CD4-positive, alpha-beta T cell treated with Interleukin-2 at 100 ng/mL for 4 hours (primary cell): ENCODE measurements at regions not wholly inside any gene's neighbourhood (a gene's known extent, or its start where the extent isn't known, plus 50 kb on each side); places are given as distances from the start of the nearest gene placed in this dataset.
A peak's percentile ranks its signal among the peaks of the same experiment; 100 is the strongest.

Experiments
- DNase-seq: peaks from one replicate; pipeline ENCODE4 v3.0.0-alpha.2; 2020; ENCODE audit warnings: low spot score

- DNase-seq = no peak
These were observed 126.1 kb downstream of the SEC14L1 start for GRCh38 chr17:77266891-77267341.

GRCh38 chr17:77269696-77270681 is 129.2 kb downstream of the SEC14L1 start:
- DNase-seq = no peak

DNA sequence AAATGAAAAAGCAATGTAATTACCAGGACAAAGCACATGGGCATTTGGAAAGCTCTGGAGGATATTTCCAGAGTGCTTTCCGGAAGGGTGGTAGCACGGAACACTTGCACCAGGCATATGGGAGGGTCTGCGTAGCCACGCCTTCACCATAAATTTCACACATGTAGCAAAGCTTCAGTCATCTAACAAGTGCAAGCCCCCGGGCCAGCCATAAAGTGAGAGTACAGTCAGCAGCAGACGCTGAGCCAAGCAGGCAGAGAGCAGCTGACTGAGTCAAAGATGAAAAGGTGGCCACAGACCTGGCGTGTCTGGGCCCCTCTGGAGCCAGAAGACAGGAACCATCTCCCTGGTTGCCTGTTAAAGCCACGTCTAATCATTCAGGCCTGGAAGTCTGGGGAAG is 130.6 kb downstream of the SEC14L1 start:
- DNase-seq = no peak

- no peak for DNase-seq
These were observed 132.8 kb downstream of the SEC14L1 start for GRCh38 chr17:77273397-77274085.

- DNase-seq = no peak
These were observed 133.5 kb downstream of the SEC14L1 start for GRCh38 chr17:77274096-77274845.

- no peak for DNase-seq
These were observed 138.9 kb downstream of the SEC14L1 start for GRCh38 chr17:77279448-77280303.

GRCh38 chr17:77280304-77281121 is 139.7 kb downstream of the SEC14L1 start:
- no peak for DNase-seq

GRCh38 chr17:77281122-77281903 is 140.5 kb downstream of the SEC14L1 start:
- DNase-seq = peak; percentile 58

GRCh38 chr17:77281904-77282367 is 141.2 kb downstream of the SEC14L1 start:
- DNase-seq = no peak

DNA sequence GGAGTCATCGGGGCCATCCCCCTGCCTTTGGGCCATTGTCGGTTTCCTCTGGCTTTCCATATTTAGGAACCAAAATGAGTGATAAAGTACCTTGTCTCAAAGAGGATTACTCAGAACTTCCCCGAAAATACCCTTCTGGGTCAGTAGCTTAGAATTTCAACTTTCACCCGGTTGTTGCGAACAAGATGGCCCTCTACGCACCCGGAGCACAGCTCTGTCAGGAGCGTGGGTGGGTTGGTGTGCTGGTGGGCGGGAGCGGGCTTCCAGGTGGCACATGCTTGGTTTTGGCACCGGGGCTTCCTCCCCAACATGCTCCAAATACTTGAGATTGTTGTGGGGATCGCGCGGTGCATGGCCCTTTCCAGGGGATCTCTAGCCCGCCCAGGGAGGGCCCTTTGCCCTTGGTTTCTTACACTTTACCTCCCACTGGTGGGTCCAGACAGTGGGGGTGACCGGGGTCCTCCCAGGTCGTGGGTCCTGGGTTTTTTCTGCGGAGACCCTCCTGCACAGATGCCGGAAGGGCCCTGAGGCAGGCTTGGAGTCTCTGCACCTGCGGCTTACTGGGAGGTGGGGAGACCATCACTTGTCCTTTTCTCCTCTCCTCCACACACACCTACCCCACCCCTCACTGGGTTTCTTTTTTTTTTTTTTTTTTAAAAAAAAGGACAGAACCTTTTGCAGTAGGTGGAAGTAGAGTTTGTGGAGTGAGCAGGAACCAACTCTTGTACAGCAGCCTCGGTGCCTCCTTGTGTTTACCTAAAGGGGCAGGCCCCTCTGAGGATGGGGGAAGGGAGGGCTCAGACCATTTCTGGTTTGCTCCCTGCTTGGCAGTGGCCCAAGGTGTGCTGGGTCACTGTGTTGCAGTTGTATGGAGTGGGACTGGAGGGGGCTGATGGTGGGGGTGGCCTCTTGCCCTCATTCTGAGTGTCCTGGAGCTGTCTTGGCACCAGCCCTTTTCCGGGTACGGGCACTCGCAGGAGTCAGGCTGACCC is 142.1 kb downstream of the SEC14L1 start:
- no peak for DNase-seq

DNA sequence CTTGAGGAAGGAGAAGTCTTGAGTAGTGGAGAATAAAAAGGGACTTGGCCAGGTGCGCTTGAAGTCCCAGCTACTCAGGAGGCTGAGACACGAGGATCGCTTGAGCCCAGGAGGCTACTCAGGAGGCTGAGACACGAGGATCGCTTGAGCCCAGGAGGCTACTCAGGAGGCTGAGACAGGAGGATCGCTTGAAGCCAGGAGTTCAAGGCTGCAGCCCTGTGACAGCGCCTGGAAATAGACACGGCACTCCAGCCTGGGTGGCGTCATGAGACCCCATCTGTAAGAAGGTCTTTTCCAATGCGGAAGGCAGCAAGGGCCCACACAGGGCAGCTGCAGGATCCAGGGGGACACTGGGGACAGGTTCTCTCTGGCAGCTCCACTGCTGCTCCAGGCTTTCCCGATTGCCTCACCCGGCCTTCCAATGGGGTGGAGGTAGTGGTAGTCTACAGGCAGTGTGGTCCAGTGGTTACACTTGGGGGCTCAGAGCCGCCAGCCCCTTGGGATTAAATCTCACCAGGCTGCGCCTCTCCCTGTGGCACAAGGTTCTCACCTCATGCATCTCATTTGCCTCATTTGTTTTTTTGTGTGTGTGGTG is 143.4 kb downstream of the SEC14L1 start:
- no peak for DNase-seq

GRCh38 chr17:77285594-77286390 is 145.0 kb downstream of the SEC14L1 start:
- DNase-seq = no peak

- no peak for DNase-seq
These were observed 145.5 kb downstream of the SEC14L1 start for GRCh38 chr17:77286391-77286640.

DNA sequence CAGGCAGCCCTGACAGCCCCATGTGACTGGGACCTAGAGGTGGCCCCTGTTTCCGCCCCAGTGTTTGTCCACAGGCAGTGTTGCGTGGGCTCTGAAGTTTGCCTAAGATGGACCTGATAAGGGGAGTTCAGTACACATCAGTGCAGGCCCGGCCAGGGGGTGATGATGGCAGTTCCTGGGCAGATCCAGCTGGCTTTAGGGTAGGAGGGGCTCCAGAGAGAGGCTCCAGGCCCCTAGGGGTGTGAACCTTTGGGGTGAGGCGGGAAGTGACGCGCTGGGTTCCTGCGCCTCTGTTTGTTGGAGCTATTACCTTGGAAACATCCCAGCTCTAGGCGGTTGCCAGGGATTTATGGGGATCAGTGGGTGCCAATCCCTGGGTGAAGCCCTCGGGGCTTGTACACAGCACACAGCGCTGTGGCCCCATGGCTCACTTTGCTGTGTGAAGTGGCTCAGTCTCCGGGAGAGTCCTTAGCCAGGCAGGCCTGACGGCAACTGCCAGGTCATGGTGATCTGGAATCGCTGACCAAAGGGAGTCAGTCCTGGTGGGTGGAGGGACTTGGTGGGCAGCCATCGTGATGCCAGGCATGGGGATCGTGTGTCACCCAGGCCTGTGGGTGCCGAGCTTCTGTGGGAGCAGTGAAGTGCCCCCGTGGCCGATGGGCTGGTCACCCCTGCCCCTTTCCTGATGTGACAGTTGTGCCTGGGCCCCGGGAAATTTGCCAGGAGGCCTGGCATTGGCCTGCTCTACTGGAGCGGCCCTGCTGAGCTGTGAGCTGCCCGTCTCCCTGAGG is 146.1 kb downstream of the SEC14L1 start:
- no peak for DNase-seq

- DNase-seq = no peak
These were observed 146.8 kb downstream of the SEC14L1 start for GRCh38 chr17:77287432-77288068.

DNA sequence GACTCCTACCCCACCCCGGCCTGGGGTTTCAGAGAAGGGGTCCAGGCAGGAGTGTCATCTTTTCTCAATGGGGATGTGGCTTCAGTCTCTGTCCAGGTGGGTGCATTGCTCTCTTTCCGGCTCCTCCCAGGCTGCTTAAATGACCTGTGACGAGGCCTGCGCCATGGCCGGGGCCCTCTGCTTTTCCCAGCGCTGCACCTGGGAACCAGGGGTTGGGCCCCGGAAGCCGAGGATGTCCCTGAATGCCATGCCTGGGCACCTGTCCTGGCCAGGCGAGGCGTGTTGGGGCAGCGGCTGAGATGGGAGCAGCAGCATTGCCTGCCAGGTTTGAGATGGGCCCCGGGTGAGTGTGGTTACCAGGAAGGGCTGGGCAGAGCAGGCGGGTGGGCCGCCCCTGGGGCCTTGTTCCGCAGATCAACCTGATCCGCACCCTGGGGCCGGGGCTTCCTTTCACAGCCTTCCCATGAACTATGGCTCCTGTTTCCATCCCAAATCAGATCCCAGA is 147.4 kb downstream of the SEC14L1 start:
- no peak for DNase-seq
